IPS DF 6.9 (cell line): ENCODE measurements at regions not wholly inside any gene's neighbourhood (a gene's known extent, or its start where the extent isn't known, plus 50 kb on each side); places are given as distances from the start of the nearest gene placed in this dataset.

Experiments
- DNase-seq: peaks from one replicate; pipeline ENCODE4 v3.0.0-alpha.2; 2013; ENCODE audit warnings: low read depth, low spot score
- H3K27ac ChIP-seq: one replicate; pipeline ENCODE4 v1.5.1; 2013; ENCODE audit warnings: low read length, control low read depth
- H3K27me3 ChIP-seq: 2 replicates; pipeline ENCODE4 v1.6.1; 2013; ENCODE audit warnings: mild to moderate bottlenecking, low read length; ENCODE audit not compliant: control insufficient read depth, insufficient read depth
- H3K36me3 ChIP-seq: 2 replicates; pipeline ENCODE4 v1.6.1; 2013; ENCODE audit warnings: low read length; ENCODE audit not compliant: control insufficient read depth, insufficient read depth
- H3K4me1 ChIP-seq: 2 replicates; pipeline ENCODE4 v1.6.1; 2013; ENCODE audit warnings: low read length; ENCODE audit not compliant: control insufficient read depth, insufficient read depth
- H3K4me3 ChIP-seq: 2 replicates; pipeline ENCODE4 v1.5.1; 2013; ENCODE audit warnings: mild to moderate bottlenecking, low read length
- H3K9me3 ChIP-seq: 2 replicates; pipeline ENCODE4 v1.6.1; 2013; ENCODE audit warnings: low read length, inconsistent platforms; ENCODE audit not compliant: control insufficient read depth, insufficient read depth
- WGBS: extraction: QIAGEN DNeasy Blood & Tissue Kit; methylation state at CpG from one replicate; pipeline ENCODE4 v1.1.7; 2013; ENCODE audit warnings: mixed read lengths, missing lambda C conversion rate; ENCODE audit not compliant: insufficient read length, insufficient coverage; 5-methylcytosine and 5-hydroxymethylcytosine counted together

DNA sequence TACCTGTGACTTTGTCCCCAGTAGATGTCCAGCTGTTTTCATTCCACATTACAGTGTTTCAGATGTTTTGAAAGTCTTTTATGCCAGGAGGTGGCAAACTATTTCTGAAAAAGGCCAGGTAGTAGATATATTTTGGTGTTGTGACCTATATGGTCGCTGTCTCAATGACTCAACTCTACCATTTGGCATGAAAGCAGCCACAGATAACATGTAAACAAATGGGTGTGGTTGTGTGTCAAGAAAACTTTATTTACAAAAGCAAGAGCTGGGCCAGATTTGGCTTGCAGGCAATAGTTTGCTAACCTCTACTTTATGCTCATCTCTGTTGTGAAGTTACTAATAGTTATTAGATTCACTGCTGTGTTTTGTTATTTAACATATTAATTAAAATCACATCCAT, 728.7 kb upstream of the EEF2KMT start:
- Histone ChIP-seq H3K27ac (no peak overlapping the region), H3K4me3 (no peak overlapping the region), H3K4me1 (no peaks in the 10 kb centered on the region), H3K9me3 (peaks cover 5% of the 10 kb centered on the region), H3K36me3 (no peaks in the 10 kb centered on the region), H3K27me3 (no peaks in the 10 kb centered on the region)
- no peak for DNase-seq
- WGBS, result no CpG with 5 or more reads among the region's 1 CpG

DNA sequence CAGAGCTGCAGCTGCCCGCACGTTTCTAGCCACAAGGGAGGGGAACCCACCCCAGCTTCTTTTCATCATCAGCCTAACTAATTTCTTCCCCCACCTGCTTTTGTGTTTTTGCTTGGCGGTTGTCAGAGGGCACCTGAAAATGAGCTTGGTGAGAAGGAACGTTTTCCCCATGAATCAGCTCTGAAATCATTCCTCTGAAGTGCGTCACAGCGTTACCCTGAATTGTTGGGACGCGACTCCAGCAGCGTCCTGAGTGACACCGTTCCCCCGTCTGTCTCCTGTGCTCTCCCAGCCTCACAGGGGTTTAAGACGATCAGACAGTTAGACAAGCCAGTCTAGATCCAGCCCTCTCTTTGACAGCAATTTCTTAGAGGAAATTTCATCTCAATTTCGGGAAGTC, 722.9 kb upstream of the EEF2KMT start:
- H3K4me1 ChIP-seq, result no peaks in the 10 kb centered on the region
- no peak for DNase-seq
- no peaks in the 10 kb centered on the region for H3K27me3 ChIP-seq
- H3K36me3 ChIP-seq, result no peaks in the 10 kb centered on the region
- peaks cover 3% of the 10 kb centered on the region for H3K9me3 ChIP-seq
- H3K4me3 ChIP-seq, result no peak overlapping the region
- no CpG with 5 or more reads among the region's 13 CpGs for WGBS
- H3K27ac ChIP-seq, result no peak overlapping the region

DNA sequence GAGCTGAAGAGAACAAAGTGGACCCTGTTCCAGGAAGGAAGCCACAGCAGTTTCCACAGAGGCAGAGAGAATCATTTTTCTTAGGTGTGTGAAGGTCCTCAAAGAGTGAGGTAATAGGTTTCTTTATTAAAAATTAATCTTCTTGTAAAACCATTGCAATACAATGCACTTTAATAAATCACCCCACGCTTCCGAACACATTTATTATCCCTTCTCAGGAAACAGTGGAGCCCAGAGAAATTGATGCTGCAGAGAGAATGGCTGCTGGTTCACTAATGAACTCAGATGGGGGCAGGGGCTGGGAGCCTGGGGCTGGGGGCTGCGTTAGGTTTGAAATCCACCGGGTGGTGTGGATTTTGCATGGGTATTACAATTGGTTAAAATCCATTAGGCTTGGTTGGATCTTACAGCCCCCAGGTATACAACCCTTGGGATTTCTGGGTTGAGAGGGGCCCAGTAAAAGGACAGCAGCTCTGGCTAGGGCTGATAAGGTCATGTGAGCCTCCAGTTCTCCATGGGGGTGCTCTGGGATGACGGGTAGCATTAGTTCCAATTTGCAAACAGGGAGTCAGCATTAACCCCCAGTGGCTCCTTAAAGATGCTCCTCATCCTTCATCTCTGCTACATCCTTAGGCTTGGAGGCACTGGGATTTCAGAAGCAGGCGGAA, 718.1 kb upstream of the EEF2KMT start:
- H3K36me3 ChIP-seq, result no peaks in the 10 kb centered on the region
- H3K27ac ChIP-seq, result no peak overlapping the region
- H3K4me1 ChIP-seq, result no peaks in the 10 kb centered on the region
- H3K4me3 ChIP-seq, result no peak overlapping the region
- no CpG with 5 or more reads among the region's 6 CpGs for WGBS
- H3K9me3 ChIP-seq, result peaks cover 1% of the 10 kb centered on the region
- H3K27me3 ChIP-seq, result no peaks in the 10 kb centered on the region
- no peak for DNase-seq

DNA sequence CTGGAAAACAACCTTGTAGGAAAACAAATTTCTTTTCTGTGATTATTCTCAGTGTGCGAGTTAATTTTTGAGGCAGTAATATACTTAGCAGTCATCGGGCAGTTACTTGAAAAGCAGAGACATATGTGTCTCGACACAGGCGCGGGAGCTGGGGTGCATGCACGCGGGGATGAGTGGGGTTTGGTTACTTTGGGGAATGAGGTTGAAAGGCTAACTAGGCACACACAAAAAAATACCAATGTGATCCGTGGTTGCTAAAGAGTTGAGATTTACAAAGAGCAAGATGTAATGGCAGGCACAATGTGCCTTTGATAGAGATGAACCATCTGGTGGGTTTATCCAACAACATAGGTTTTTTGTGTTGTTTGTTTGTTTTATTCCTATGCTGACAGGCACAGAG, 703.8 kb upstream of the EEF2KMT start:
- 0 out of 2 replicates have a peak, but pooled peaks cover 1% of the 10 kb centered on the region for H3K27me3 ChIP-seq
- no peaks in the 10 kb centered on the region for H3K4me1 ChIP-seq
- peaks cover 1% of the 10 kb centered on the region for H3K9me3 ChIP-seq
- no CpG with 5 or more reads among the region's 8 CpGs for WGBS
- H3K36me3 ChIP-seq, result no peaks in the 10 kb centered on the region
- H3K27ac ChIP-seq, result no peak overlapping the region
- DNase-seq, result no peak
- H3K4me3 ChIP-seq, result no peak overlapping the region

DNA sequence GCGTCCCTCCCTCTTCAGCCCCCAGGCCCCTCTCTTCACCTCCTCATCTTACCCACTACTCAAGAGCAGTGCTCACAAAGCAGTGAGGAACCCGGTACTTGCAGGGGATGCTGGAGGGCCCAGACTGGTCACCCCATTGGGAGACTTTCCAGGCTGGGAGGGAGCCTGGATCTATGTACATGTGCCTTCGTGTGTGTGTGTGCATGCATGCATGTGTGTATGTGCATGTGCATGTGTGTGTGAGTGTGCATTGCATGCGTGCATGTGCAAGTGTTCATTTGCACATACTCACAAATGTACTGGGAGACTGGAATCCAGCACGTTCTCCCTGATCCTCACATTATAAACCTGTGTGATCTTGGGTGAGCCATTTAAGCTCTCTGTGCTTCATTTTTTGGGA, 696.0 kb upstream of the EEF2KMT start:
- 0 out of 2 replicates have a peak, but pooled peaks cover 2% of the 10 kb centered on the region for H3K4me1 ChIP-seq
- H3K4me3 ChIP-seq, result no peak overlapping the region
- H3K36me3 ChIP-seq, result no peaks in the 10 kb centered on the region
- no CpG with 5 or more reads among the region's 5 CpGs for WGBS
- no peaks in the 10 kb centered on the region; the same call in 1 of the 2 replicates for H3K9me3 ChIP-seq
- no peak overlapping the region for H3K27ac ChIP-seq
- H3K27me3 ChIP-seq, result no peaks in the 10 kb centered on the region
- no peak for DNase-seq

DNA sequence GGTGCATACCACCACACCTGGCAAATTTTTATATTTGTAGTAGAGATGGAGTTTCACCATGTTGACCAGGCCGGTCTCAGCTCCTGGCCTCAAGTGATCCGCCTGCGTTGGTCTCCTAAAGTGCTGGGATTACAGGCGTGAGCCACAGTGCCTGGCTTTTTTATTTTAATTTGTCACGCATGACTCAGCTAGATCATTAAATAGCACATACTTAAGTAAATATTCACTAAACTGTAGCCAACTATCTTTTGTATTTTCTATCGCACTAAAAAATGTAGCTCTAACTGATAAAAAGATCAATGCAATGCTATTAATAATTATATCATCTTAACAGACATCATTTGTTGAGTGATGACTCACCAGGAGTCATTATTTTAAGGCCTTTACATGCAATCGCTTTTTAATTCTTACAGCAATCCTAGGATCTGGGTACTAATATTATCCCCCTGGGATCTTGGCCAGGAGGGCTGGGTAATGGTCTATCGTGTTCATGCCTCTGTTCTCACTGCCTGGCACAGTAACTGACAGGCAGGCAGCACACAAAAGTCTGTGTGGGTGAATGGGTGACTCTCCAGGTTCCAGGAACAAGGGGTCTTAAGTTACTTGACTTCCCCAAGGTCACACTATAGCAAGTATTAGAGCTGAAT, 693.5 kb upstream of the EEF2KMT start:
- Histone ChIP-seq H3K4me1 (0 out of 2 replicates have a peak, but pooled peaks cover 2% of the 10 kb centered on the region), H3K4me3 (no peak overlapping the region), H3K9me3 (no peaks in the 10 kb centered on the region; the same call in 1 of the 2 replicates), H3K27ac (no peak overlapping the region), H3K36me3 (no peaks in the 10 kb centered on the region), H3K27me3 (no peaks in the 10 kb centered on the region)
- DNase-seq, result no peak
- no CpG with 5 or more reads among the region's 8 CpGs for WGBS

DNA sequence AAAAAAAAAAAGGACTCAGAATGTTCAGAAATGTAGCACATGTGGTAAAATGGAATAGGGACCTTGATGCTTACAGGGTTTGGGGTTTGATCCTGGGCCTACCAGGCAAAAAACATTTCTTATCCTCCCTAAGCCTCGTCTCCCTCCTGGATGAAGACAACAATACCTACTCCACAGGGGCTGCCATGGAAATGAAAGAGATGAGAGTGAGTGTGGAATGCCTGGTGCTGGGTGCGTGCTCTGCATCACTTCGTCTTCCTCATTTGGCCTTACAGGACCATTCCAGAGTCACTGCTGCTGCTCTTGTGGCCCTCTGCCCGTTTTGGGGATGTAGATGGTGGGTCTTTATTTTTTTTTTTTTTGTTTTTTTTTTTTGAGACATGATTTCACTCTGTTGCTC, 692.9 kb upstream of the EEF2KMT start:
- no peak for DNase-seq
- Histone ChIP-seq H3K27ac (no peak overlapping the region), H3K9me3 (no peaks in the 10 kb centered on the region; the same call in 1 of the 2 replicates), H3K27me3 (no peaks in the 10 kb centered on the region), H3K4me1 (0 out of 2 replicates have a peak, but pooled peaks cover 2% of the 10 kb centered on the region), H3K4me3 (no peak overlapping the region), H3K36me3 (no peaks in the 10 kb centered on the region)
- no CpG with 5 or more reads among the region's 4 CpGs for WGBS

DNA sequence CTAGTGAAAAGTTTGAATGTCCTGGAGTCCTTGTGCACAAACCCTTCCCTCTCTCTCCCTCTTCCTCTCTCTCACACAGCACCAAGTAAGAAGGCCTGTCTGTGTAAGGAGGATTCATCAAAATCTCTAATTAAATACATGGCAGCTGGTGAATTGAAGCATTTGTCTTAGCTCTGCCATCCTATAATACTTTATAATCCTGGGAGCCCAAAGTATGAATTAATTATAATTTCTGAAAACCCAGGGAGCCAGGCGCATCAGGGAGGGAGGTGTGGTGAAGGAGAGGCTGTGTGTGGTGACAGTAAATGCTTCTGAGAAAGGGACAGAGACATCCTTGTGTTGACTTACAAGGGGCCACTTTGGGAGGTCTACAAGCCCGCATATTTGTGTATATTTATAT, 691.4 kb upstream of the EEF2KMT start:
- Histone ChIP-seq H3K4me3 (no peak overlapping the region), H3K9me3 (no peaks in the 10 kb centered on the region; the same call in 1 of the 2 replicates), H3K4me1 (0 out of 2 replicates have a peak, but pooled peaks cover 2% of the 10 kb centered on the region), H3K27me3 (no peaks in the 10 kb centered on the region), H3K36me3 (no peaks in the 10 kb centered on the region), H3K27ac (no peak overlapping the region)
- DNase-seq, result no peak
- WGBS, result no CpG with 5 or more reads among the region's 2 CpGs

DNA sequence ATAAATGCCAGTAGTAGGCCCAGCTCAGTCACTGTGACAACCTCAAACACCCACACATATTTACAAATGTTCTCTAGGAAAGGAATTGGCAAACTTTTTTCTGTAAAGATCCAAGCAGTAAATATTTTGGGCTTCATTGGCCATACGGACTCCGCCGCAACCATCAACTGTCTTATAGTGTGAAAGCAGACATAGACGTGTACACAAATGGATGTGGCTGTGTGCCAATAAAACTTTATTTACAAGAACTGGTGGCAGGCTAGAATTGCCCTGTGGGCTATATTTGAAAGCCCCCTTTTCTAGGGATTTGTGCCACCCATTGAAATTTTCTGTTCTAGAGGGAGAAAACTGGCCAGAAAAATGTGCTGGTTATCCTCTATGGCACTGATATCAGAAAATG, 683.8 kb upstream of the EEF2KMT start:
- Histone ChIP-seq H3K27ac (no peak overlapping the region), H3K27me3 (no peaks in the 10 kb centered on the region), H3K4me1 (no peaks in the 10 kb centered on the region), H3K4me3 (no peak overlapping the region), H3K36me3 (no peaks in the 10 kb centered on the region), H3K9me3 (peaks cover 1% of the 10 kb centered on the region)
- no peak for DNase-seq
- no CpG with 5 or more reads among the region's 4 CpGs for WGBS

DNA sequence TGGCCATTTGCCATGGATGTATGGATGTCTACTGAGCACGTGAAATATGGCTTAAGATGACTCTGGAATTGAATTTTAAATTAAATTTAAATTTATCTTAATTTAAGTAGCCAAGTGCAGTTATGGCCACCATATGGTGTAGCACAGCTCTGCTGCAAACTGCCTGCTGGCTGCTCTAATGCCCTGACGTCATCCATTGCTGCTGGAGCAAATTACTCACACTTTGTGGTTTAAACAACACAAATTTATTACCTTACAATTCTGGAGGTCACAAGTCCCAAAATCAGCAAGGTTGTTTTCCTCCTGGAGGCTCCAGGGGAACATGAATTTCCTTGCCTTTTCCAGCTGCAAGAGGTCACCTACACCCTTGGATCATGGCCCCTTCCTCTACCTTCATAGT, 679.3 kb upstream of the EEF2KMT start:
- no peaks in the 10 kb centered on the region; the same call in 1 of the 2 replicates for H3K9me3 ChIP-seq
- no CpG with 5 or more reads among the region's 2 CpGs for whole genome bisulfite sequencing
- H3K4me3 ChIP-seq, result no peak overlapping the region
- no peaks in the 10 kb centered on the region for H3K4me1 ChIP-seq
- no peak for DNase-seq
- no peaks in the 10 kb centered on the region for H3K27me3 ChIP-seq
- no peaks in the 10 kb centered on the region for H3K36me3 ChIP-seq
- no peak overlapping the region for H3K27ac ChIP-seq
